ENCODE measurements at regions not wholly inside any gene's neighbourhood (a gene's known extent, or its start where the extent isn't known, plus 50 kb on each side); places are given as distances from the start of the nearest gene placed in this dataset.
A peak's percentile ranks its signal among the peaks of the same experiment; 100 is the strongest.

- Histone ChIP-seq H3K27ac (replicated peaks) (peak overlapping the region; percentile 59), H3K4me3 (replicated peaks; ENCODE audit: insufficient read depth, low read length) (no peak overlapping the region)
- DNase-seq (ENCODE audit: low read depth in 1 of 2, low spot score in 1 of 2), result peak; percentile 77 to 85
Observed at GRCh38 chr20:8073024-8073832, 53.7 kb upstream of the TMX4 start.

GRCh38 chr20:8074931-8075330 lies 55.4 kb upstream of the TMX4 start:
- TF ChIP-seq REST (IDR thresholded peaks at IDR 0.05; ENCODE audit: insufficient replicate concordance, low read depth) (no peak), CTCF (IDR thresholded peaks at IDR 0.05; ENCODE audit: insufficient read depth, low read length) (no peak), POLR2AphosphoS5 (IDR thresholded peaks at IDR 0.05; ENCODE audit: low read depth) (no peak), GABPA (IDR thresholded peaks at IDR 0.05; ENCODE audit: low read depth) (no peak), SPI1 (IDR thresholded peaks at IDR 0.05; ENCODE audit: borderline replicate concordance, low read depth) (no peak)
- no peak for DNase-seq (ENCODE audit: low read depth in 1 of 2, low spot score in 1 of 2)
- no peak overlapping the region for H3K27ac ChIP-seq (replicated peaks)
- H3K27me3 ChIP-seq (ENCODE audit: insufficient read depth, poor library complexity, severe bottlenecking), result no peaks in the 10 kb centered on the region
- no peak overlapping the region for H3K4me3 ChIP-seq (replicated peaks; ENCODE audit: insufficient read depth, low read length)

More at GRCh38 chr20:8073024-8073832, 53.7 kb upstream of the TMX4 start:
- H3K27me3 ChIP-seq (ENCODE audit: insufficient read depth, poor library complexity, severe bottlenecking), result no peaks in the 10 kb centered on the region
- TF ChIP-seq POLR2AphosphoS5 (IDR thresholded peaks at IDR 0.05; ENCODE audit: low read depth), result no peak
- no peak for TF ChIP-seq SPI1 (IDR thresholded peaks at IDR 0.05; ENCODE audit: borderline replicate concordance, low read depth)
- TF ChIP-seq GABPA (IDR thresholded peaks at IDR 0.05; ENCODE audit: low read depth), result no peak
- no peak for TF ChIP-seq REST (IDR thresholded peaks at IDR 0.05; ENCODE audit: insufficient replicate concordance, low read depth)
- TF ChIP-seq CTCF (IDR thresholded peaks at IDR 0.05; ENCODE audit: insufficient read depth, low read length), result no peak

GRCh38 chr20:8076306-8077136 lies 55.5 kb upstream of the PLCB1 start:
- DNase-seq (ENCODE audit: low read depth in 1 of 2, low spot score in 1 of 2), result no peak
- no peaks in the 10 kb centered on the region for H3K27me3 ChIP-seq (ENCODE audit: insufficient read depth, poor library complexity, severe bottlenecking)
- no peak overlapping the region for H3K4me3 ChIP-seq (replicated peaks; ENCODE audit: insufficient read depth, low read length)
- TF ChIP-seq CTCF (IDR thresholded peaks at IDR 0.05; ENCODE audit: insufficient read depth, low read length) (no peak), REST (IDR thresholded peaks at IDR 0.05; ENCODE audit: insufficient replicate concordance, low read depth) (no peak), SPI1 (IDR thresholded peaks at IDR 0.05; ENCODE audit: borderline replicate concordance, low read depth) (no peak), GABPA (IDR thresholded peaks at IDR 0.05; ENCODE audit: low read depth) (no peak), POLR2AphosphoS5 (IDR thresholded peaks at IDR 0.05; ENCODE audit: low read depth) (no peak)
- no peak overlapping the region for H3K27ac ChIP-seq (replicated peaks)

All from HL-60 (cell line).